Astrocyte of the hippocampus (primary cell): ENCODE measurements at regions not wholly inside any gene's neighbourhood (a gene's known extent, or its start where the extent isn't known, plus 50 kb on each side); places are given as distances from the start of the nearest gene placed in this dataset.
A peak's percentile ranks its signal among the peaks of the same experiment; 100 is the strongest.

Experiments used
- DNase-seq: peaks from one replicate; pipeline ENCODE4 v3.0.0; 2011; ENCODE audit warnings: low read depth, low spot score

- peak; percentile 37 for DNase-seq
These were observed 1089.5 kb downstream of the BCL11B start for GRCh38 chr14:98182393-98183055.

DNA sequence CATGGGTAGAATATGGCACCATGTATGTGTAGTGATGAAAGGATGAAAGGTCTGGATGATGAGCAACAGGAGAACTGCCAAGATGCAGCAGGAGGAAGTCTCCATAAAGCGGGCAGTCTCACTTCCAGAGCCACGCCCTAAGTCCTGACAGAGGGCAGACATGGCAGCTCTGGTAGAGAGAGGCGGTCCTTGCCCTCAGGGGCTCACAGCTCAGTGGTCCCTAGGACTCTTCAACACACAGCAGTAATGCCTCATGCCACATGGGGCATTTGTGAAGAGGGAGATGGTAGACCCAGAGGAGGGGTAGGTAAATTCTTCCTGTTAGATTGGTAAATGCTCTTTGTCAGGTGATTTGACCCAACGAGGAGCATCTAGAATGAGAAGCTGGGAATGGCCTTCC is 1088.4 kb downstream of the BCL11B start:
- no peak for DNase-seq

DNA sequence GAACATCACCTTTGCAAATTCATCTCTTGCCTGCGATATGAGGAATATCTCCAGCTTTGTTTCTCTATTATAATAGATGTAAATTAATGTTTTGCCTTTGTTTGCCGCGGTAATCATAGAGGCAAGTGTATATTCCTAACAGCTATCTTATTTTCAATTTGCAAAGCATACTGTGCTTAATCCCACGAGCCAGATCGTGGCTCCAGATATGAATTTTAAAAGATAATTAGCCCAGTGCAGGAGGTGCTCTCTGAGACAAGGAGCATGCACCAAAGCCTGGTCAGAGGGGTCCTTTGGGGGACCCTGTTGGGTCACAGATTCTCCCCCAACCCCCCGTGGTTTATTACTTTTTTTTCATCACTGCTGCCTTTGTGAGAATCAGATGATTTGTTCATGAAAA is 1087.5 kb downstream of the BCL11B start:
- no peak for DNase-seq

- no peak for DNase-seq
These were observed 1087.0 kb downstream of the BCL11B start for GRCh38 chr14:98185036-98185435.

- DNase-seq, result peak; percentile 9
These were observed 1085.9 kb downstream of the BCL11B start for GRCh38 chr14:98186140-98186539.

GRCh38 chr14:98187281-98187680 is 1084.7 kb downstream of the BCL11B start:
- DNase-seq, result no peak

GRCh38 chr14:98189062-98189461 is 1082.9 kb downstream of the BCL11B start:
- peak; percentile 4 for DNase-seq

GRCh38 chr14:98189511-98189910 is 1082.5 kb downstream of the BCL11B start:
- DNase-seq, result no peak

GRCh38 chr14:98189944-98190343 is 1082.1 kb downstream of the BCL11B start:
- no peak for DNase-seq

GRCh38 chr14:98192946-98193345 is 1079.1 kb downstream of the BCL11B start:
- DNase-seq, result no peak

DNA sequence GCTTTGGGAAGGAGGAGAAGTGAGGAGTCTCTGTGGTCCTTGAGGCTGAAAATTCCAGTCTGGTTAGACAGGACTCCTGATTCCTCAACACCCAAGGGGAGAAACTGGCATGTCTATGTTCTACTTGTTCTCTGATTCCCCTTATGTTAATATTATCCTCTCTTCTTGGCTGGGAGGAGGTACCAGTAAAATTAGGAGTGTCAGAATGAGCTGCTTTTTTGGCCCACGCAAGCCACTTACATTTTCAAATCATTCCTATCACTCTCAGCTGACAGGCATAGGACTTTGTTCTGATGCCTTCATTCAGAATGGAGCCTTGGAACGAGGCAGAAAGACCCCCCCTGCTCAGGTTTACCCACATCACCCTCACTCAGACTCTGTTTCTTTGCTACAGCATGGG is 1077.2 kb downstream of the BCL11B start:
- no peak for DNase-seq

- DNase-seq, result no peak
These were observed 1076.7 kb downstream of the BCL11B start for GRCh38 chr14:98195256-98195655.

DNA sequence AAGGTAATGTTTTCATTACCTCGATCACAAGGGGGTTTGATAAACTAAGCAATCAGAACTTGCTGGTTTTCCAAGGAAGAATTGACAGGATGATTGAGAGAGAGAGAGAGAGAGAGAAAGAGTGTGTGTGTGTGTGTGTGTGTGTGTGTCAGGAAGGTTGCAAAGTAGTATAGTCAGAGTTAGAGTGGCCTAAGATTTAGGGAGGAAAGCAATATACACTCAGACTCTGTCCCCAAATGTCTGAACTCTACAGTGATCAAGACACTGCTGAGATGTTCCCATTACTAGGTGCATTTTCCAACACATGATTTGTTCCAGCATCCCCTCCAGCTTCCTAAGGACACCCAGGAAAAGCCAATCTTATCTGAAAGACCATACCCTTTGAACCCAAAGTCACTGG is 1074.1 kb downstream of the BCL11B start:
- DNase-seq, result no peak

DNA sequence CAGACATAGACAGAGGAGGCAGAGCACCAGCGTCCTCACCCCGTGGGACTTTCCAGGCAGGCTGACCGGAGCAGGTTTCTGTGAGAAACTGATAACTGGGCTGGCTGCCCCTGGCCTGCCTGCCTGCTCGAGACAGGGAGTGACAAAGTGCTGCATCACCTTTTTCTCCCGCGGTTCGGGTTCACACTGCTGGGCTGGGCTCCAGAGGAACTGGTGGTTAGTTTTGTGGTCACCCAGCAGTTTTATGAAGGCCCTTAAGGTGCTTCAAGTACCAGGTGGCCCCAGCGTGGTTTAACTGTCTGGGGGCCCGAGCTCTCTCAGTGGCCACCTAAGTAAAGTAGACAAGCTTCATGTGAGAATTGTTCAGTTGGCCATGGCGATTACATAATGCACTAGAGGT is 1073.6 kb downstream of the BCL11B start:
- peak; percentile 26 for DNase-seq

- DNase-seq, result no peak
These were observed 1071.4 kb downstream of the BCL11B start for GRCh38 chr14:98200601-98201000.

DNA sequence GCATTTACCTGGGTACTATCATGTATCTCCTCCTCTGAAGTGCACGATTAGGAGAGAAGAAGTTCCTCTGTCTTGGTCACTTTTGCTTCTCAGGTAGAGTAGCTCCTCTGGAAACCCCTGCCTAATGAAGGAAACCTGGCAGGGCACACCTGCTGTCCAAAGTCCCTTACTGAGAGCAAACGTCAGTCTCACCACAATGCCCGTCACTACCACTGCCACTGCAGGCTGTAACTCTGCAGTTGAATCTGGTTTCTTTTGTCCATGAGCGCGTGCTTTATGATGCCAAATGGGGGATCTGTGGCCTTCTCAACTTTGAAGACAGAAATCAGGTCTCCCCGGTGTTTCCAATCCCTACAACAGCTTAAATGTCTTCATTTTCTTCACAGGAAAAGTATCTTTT is 1068.6 kb downstream of the BCL11B start:
- no peak for DNase-seq

- no peak for DNase-seq
These were observed 1067.9 kb downstream of the BCL11B start for GRCh38 chr14:98204139-98204538.

DNA sequence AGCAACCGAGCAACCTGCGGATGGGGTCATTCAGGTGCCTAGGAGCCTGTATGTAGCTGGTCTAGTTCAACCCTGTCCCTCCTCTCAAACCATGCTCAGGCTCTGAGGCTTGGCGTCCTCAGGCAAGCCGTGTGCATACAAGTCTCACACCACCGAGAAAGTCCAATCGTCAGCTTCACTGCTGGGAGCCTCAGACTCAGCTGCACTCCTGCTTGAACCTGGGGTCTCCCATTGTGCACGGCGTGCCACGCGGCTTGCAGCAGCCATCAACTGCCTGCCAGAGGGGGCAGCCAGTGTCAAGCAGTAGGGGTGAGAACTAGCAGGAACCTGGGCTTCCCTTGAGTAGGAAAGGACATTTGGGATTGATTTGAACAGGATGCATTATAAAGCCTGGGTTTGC is 1064.6 kb downstream of the BCL11B start:
- DNase-seq, result no peak

GRCh38 chr14:98208211-98208611 is 1063.8 kb downstream of the BCL11B start:
- DNase-seq, result no peak

DNA sequence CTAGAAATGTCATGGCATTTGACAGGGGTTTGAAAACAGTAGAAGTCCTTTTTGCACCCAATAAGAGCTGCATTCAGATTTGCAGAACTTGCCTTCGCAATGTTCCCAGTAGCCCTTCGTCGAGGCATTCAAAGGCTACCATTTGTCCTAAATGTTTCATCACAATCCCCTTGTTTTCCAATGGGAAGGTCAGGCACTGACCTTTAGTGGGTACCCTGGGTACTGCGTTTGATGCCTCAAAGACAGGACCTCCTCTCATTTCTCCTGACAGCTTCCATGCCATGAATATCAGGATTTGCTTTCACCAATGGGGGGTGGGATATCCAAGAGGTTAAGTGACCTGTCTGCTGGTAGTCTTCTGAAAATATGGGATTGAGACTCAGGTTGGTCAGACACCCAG is 1063.1 kb downstream of the BCL11B start:
- DNase-seq, result no peak

- no peak for DNase-seq
These were observed 1061.8 kb downstream of the BCL11B start for GRCh38 chr14:98210045-98210672.

DNA sequence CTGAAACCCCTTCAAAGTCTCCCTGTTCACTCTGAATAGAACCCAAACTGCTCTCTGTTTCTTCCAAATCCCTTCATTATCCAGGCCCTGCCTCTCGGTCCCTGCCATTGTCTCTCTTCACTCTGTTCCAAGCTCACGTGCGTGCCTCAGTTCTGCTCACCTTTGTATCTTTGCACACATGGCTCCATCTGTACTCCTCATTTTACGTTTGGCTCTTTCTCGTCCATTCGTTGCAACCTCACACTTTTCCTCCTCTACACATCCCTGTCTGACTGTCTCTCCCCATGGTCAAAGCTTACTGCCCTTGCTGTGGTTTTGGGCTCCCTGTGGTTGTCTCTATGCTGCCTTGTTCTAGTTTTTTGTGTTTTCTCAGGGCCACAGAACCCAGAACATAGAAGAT is 1054.5 kb downstream of the BCL11B start:
- DNase-seq, result no peak

- DNase-seq, result no peak
These were observed 1053.8 kb downstream of the BCL11B start for GRCh38 chr14:98218218-98218617.

DNA sequence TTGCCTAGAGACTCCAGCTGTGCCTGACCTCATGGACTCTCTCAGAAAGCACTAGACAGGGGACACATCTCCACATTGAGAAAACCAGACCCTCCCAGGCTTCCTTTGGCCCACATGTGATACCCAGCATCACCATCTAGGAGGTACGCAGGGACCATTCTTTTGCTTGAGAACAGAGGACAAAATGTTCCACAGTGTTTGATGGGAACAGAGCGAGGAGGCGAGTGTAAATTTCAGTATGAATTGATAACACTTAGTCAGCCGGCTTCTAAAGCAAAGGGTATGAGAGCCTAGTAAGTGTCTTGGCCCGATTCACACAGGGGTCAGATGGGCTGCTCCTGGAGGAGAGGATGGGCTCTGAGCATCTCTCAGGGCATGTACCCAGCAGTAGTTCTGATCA is 1052.4 kb downstream of the BCL11B start:
- no peak for DNase-seq
